ENCODE measurements at regions not wholly inside any gene's neighbourhood (a gene's known extent, or its start where the extent isn't known, plus 50 kb on each side); places are given as distances from the start of the nearest gene placed in this dataset.

DNA sequence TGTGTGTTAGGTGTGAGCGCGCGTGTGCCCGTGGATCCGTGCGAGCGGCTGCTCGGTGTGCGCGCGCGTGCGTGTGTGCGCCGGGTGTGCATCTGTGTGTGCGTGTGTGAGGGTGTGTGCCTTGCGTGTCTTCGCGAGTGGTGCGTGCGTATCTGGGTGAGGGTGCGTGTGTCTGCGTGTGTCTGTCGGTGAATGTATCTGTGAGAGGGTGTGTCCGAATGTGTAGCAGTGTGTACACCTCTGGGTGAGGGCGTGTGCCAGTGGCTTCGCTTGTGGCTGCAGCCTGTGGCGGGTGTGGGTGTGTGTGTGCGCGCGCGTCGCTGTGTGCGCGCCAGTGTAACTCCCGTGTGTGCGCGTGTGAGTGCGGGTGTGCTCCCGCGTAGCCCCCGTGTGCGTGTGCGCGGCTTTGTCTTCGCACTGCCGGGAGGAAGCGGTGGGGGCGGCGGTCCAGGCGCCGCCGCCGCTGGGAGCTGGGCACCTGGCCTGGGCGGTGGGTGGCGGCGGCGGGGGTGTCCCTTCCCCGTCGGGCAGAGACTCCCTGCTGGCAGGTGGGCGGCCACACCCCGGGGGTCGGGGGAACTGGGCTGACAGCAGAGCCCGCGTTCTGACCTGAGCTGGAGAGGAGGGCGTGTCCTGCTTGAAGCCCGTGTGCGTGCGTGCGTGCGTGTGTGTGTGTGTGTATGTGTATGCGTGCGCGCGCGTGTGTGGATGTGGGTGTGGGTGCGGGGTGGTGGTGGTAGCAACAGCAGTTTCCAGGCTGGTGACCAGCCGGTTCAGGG lies 61.3 kb upstream of the EPB41L1 start:
- H3K9ac ChIP-seq (ENCODE audit: extremely low read depth, low read length, poor library complexity, severe bottlenecking) = peak overlapping the region; percentile 4

DNA sequence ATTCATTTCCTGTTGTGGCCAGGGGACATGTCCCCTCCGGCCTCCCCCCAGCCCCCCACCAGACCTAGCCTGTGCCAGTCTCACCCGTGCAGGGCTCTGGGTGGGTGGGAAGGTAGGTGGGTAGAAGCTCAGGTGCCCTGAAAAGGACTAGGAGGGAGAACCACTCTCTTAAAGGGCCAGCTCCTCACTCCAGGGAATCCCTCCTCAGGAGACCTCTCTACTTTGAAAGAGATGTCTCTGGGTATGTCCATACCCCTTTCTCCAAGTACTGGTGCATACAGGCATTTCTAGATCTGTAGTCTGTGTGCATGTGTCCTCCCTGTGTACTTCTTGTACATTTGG lies 60.8 kb upstream of the EPB41L1 start:
- H3K27ac Mint-ChIP-seq = no peak overlapping the region
- H3K9ac ChIP-seq (ENCODE audit: extremely low read depth, low read length, poor library complexity, severe bottlenecking) = no peak overlapping the region
- H3K9me3 ChIP-seq (ENCODE audit: control insufficient read depth, low read length) = no peaks in the 10 kb centered on the region
- no peaks in the 10 kb centered on the region for H3K36me3 ChIP-seq (ENCODE audit: control insufficient read depth, insufficient read depth, low read length)
- DNase-seq = no peak
- H3K4me3 ChIP-seq (ENCODE audit: low read length) = peak overlapping the region; percentile 86
- H3K27me3 Mint-ChIP-seq (ENCODE audit: insufficient read depth) = peaks cover 84% of the 10 kb centered on the region
- no peak overlapping the region for H3K27ac ChIP-seq (ENCODE audit: low read depth, low read length)
- H3K27me3 ChIP-seq (ENCODE audit: control insufficient read depth, insufficient read depth, low read length, poor library complexity, severe bottlenecking) = peaks cover 46% of the 10 kb centered on the region
- peaks cover 40% of the 10 kb centered on the region for H3K4me1 Mint-ChIP-seq
- no peaks in the 10 kb centered on the region for H3K9me3 Mint-ChIP-seq
- 60% methylated on average over 1 of the region's 2 CpGs; no CpG with 5 or more reads in 1 of the 2 experiments for WGBS, 2 experiments (ENCODE audit: insufficient coverage in 1 of 2, insufficient read length in 1 of 2)
- no peaks in the 10 kb centered on the region for H3K36me3 Mint-ChIP-seq (ENCODE audit: low read depth)
- peak overlapping the region; percentile 71 for H3K4me3 Mint-ChIP-seq
- peaks cover 8% of the 10 kb centered on the region for H3K4me1 ChIP-seq (ENCODE audit: control insufficient read depth, insufficient read depth, low read length)
- TF ChIP-seq, protein P1, sequence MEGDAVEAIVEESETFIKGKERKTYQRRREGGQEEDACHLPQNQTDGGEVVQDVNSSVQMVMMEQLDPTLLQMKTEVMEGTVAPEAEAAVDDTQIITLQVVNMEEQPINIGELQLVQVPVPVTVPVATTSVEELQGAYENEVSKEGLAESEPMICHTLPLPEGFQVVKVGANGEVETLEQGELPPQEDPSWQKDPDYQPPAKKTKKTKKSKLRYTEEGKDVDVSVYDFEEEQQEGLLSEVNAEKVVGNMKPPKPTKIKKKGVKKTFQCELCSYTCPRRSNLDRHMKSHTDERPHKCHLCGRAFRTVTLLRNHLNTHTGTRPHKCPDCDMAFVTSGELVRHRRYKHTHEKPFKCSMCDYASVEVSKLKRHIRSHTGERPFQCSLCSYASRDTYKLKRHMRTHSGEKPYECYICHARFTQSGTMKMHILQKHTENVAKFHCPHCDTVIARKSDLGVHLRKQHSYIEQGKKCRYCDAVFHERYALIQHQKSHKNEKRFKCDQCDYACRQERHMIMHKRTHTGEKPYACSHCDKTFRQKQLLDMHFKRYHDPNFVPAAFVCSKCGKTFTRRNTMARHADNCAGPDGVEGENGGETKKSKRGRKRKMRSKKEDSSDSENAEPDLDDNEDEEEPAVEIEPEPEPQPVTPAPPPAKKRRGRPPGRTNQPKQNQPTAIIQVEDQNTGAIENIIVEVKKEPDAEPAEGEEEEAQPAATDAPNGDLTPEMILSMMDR (conservative IDR thresholded peaks at IDR 0.05) = no peak

More for the DNA sequence above, 61.3 kb upstream of the EPB41L1 start:
- H3K4me3 Mint-ChIP-seq = peak overlapping the region; percentile 71
- H3K9me3 Mint-ChIP-seq = no peaks in the 10 kb centered on the region
- Histone ChIP-seq H3K27me3 (ENCODE audit: control insufficient read depth, insufficient read depth, low read length, poor library complexity, severe bottlenecking) (peaks cover 46% of the 10 kb centered on the region), H3K9me3 (ENCODE audit: control insufficient read depth, low read length) (no peaks in the 10 kb centered on the region), H3K27ac (ENCODE audit: low read depth, low read length) (no peak overlapping the region), H3K36me3 (ENCODE audit: control insufficient read depth, insufficient read depth, low read length) (no peaks in the 10 kb centered on the region), H3K4me1 (ENCODE audit: control insufficient read depth, insufficient read depth, low read length) (peaks cover 8% of the 10 kb centered on the region), H3K4me3 (ENCODE audit: low read length) (peak overlapping the region; percentile 86)
- 2% methylated on average over 7 to 68 of the region's 78 CpGs for WGBS, 2 experiments (ENCODE audit: insufficient coverage in 1 of 2, insufficient read length in 1 of 2)
- H3K27ac Mint-ChIP-seq = no peak overlapping the region
- H3K27me3 Mint-ChIP-seq (ENCODE audit: insufficient read depth) = peaks cover 81% of the 10 kb centered on the region
- H3K36me3 Mint-ChIP-seq (ENCODE audit: low read depth) = no peaks in the 10 kb centered on the region
- no peak for DNase-seq
- TF ChIP-seq, protein P1 (conservative IDR thresholded peaks at IDR 0.05) = no peak
- peaks cover 36% of the 10 kb centered on the region for H3K4me1 Mint-ChIP-seq

DNA sequence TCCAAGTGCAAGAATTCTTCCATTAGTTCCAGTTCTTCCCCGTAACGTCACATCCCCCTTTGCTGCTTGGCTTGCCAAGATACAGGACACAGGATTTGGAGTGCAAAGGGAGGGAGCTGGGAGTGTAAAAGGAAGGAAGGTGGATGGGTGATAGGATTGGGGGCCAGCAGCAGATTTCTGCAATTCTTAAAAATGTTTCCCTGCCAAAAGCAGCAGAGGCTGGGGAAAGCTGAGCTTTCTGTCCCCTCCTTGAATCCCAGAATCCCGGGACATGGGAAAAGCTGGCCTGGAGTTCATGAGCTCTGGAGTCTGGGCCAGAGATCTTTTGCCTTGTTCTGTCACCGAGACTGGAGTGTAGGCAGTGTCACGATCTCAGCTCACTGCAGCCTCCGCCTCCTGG lies 60.0 kb upstream of the EPB41L1 start:
- Mint-ChIP-seq H3K4me3 (peak overlapping the region; percentile 71), H3K36me3 (ENCODE audit: low read depth) (no peaks in the 10 kb centered on the region), H3K27me3 (ENCODE audit: insufficient read depth) (peaks cover 85% of the 10 kb centered on the region), H3K27ac (no peak overlapping the region), H3K9me3 (no peaks in the 10 kb centered on the region), H3K4me1 (peaks cover 40% of the 10 kb centered on the region)
- no peaks in the 10 kb centered on the region for H3K9me3 ChIP-seq (ENCODE audit: control insufficient read depth, low read length)
- H3K4me3 ChIP-seq (ENCODE audit: low read length) = no peak overlapping the region
- no peak overlapping the region for H3K9ac ChIP-seq (ENCODE audit: extremely low read depth, low read length, poor library complexity, severe bottlenecking)
- H3K27me3 ChIP-seq (ENCODE audit: control insufficient read depth, insufficient read depth, low read length, poor library complexity, severe bottlenecking) = peaks cover 46% of the 10 kb centered on the region
- no peaks in the 10 kb centered on the region for H3K36me3 ChIP-seq (ENCODE audit: control insufficient read depth, insufficient read depth, low read length)
- peaks cover 8% of the 10 kb centered on the region for H3K4me1 ChIP-seq (ENCODE audit: control insufficient read depth, insufficient read depth, low read length)
- TF ChIP-seq, protein P1 (conservative IDR thresholded peaks at IDR 0.05) = no peak
- WGBS, 2 experiments (ENCODE audit: insufficient coverage in 1 of 2, insufficient read length in 1 of 2) = 59 to 68% methylated on average over 6 of the region's 6 CpGs
- DNase-seq = peak; percentile 64
- H3K27ac ChIP-seq (ENCODE audit: low read depth, low read length) = no peak overlapping the region

All from endodermal cell (in vitro differentiated cells).